ENCODE measurements at regions not wholly inside any gene's neighbourhood (a gene's known extent, or its start where the extent isn't known, plus 50 kb on each side); places are given as distances from the start of the nearest gene placed in this dataset.
"Not testable (repeated sequence)": the region's sequence is repeated elsewhere in the genome, so short reads cannot be mapped to it uniquely, and the experiment has no call there.

- DNase-seq: no peak
Observed at GRCh38 chr10:2410049-2410448, 657.3 kb upstream of the PFKP start.

- no peak for DNase-seq
Observed at GRCh38 chr10:2401459-2401858, 664.1 kb upstream of the ADARB2 start.

- no peak for DNase-seq
Observed at GRCh38 chr10:2399482-2399881, 662.2 kb upstream of the ADARB2 start.

GRCh38 chr10:2392145-2392812 lies 655.0 kb upstream of the ADARB2 start:
- DNase-seq: no peak

- no peak for DNase-seq
Observed at GRCh38 chr10:2387672-2388071, 650.3 kb upstream of the ADARB2 start.

- DNase-seq: no peak
Observed at GRCh38 chr10:2387261-2387660, 649.9 kb upstream of the ADARB2 start.

GRCh38 chr10:2380218-2380617 lies 642.9 kb upstream of the ADARB2 start:
- no peak for DNase-seq

GRCh38 chr10:2367083-2367482 lies 629.8 kb upstream of the ADARB2 start:
- DNase-seq: no peak

- DNase-seq: no peak
Observed at GRCh38 chr10:2366264-2366931, 629.1 kb upstream of the ADARB2 start.

- DNase-seq: no peak
Observed at GRCh38 chr10:2362331-2362730, 625.0 kb upstream of the ADARB2 start.

GRCh38 chr10:2358586-2358985 lies 621.3 kb upstream of the ADARB2 start:
- DNase-seq: no peak

- no peak for DNase-seq
Observed at GRCh38 chr10:2356670-2357069, 619.3 kb upstream of the ADARB2 start.

- DNase-seq: no peak
Observed at GRCh38 chr10:2351566-2351965, 614.2 kb upstream of the ADARB2 start.

GRCh38 chr10:2342206-2342605 lies 604.9 kb upstream of the ADARB2 start:
- DNase-seq: no peak

- no peak for DNase-seq
Observed at GRCh38 chr10:2340831-2341647, 603.7 kb upstream of the ADARB2 start.

- no peak for DNase-seq
Observed at GRCh38 chr10:2335626-2336025, 598.3 kb upstream of the ADARB2 start.

GRCh38 chr10:2334575-2334974 lies 597.2 kb upstream of the ADARB2 start:
- DNase-seq: no peak

GRCh38 chr10:2329082-2329481 lies 591.8 kb upstream of the ADARB2 start:
- DNase-seq: no peak

GRCh38 chr10:2326411-2326810 lies 589.1 kb upstream of the ADARB2 start:
- no peak for DNase-seq

- not testable (repeated sequence) for DNase-seq
Observed at GRCh38 chr10:2315045-2315485, 577.7 kb upstream of the ADARB2 start.

- DNase-seq: no peak
Observed at GRCh38 chr10:2306081-2306480, 568.8 kb upstream of the ADARB2 start.

- no peak for DNase-seq
Observed at GRCh38 chr10:2303169-2303568, 565.8 kb upstream of the ADARB2 start.

GRCh38 chr10:2301227-2301626 lies 563.9 kb upstream of the ADARB2 start:
- DNase-seq: no peak

GRCh38 chr10:2300231-2300630 lies 562.9 kb upstream of the ADARB2 start:
- no peak for DNase-seq

Measured in stimulated activated CD4-positive, alpha-beta T cell treated with anti-CD3 and anti-CD28 coated beads, Interleukin-4, amount 100 ng/mL, for 4 hours (primary cell).